ENCODE measurements at regions not wholly inside any gene's neighbourhood (a gene's known extent, or its start where the extent isn't known, plus 50 kb on each side); places are given as distances from the start of the nearest gene placed in this dataset.

DNA sequence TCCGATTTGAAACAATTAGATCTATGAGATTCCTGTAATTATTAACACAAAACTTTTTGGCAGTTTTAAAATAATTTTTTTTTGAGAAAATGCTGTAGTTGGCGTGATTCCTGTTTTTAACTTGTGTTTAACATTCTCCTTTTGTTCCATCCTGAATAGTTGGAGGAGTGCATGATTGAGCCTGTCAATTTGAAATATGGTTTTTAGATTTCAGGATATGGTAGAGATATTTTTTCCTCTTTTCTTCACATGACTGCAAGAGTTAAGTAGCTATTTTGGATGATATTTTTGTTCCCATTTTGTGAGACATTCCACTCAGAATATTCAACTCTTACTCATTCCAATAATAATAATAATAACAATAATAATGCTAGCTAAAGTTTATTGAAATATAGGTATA is 241.7 kb upstream of the MAN1A1 start:
- no peak overlapping the region for H2AFZ ChIP-seq (replicated peaks; ENCODE audit: low read length, poor library complexity)
- no peaks in the 10 kb centered on the region for H4K20me1 ChIP-seq (ENCODE audit: insufficient read depth, low read length)
- no peaks in the 10 kb centered on the region for H3K9me1 ChIP-seq (ENCODE audit: insufficient read depth, low read length)
- H2BK20ac ChIP-seq (ENCODE audit: low read depth, low read length) = no peak overlapping the region
- in situ Hi-C loops (cut with MboI; ENCODE audit: low sequenced_read_pairs) = no loop called here
- no peaks in the 10 kb centered on the region for H3K27me3 ChIP-seq (ENCODE audit: control insufficient read depth, insufficient read depth, low read length)
- no peaks in the 10 kb centered on the region for H3K79me1 ChIP-seq (ENCODE audit: low read depth in 1 of 2, low read length in 2 of 2)
- ChIA-PET POLR2A (ENCODE audit: unreplicated experiment) (no interaction called here), CTCF (interaction anchor here (1.6 kb wide), 1 partner anchor 12 kb away, joined by 7 read pairs; no protein-coding TSS in a partner anchor)
- TF ChIP-seq RCOR1 (IDR thresholded peaks at IDR 0.05; ENCODE audit: insufficient replicate concordance, low read length) (no peak), CHD1 (IDR thresholded peaks at IDR 0.05; ENCODE audit: low read depth, low read length) (no peak), RFX5 (IDR thresholded peaks at IDR 0.05; ENCODE audit: low read depth, low read length) (no peak), BHLHE40 (IDR thresholded peaks at IDR 0.05; ENCODE audit: low read depth, low read length) (no peak), POLR2A (IDR thresholded peaks at IDR 0.05; ENCODE audit: low read depth, low read length) (no peak), MAFK (IDR thresholded peaks at IDR 0.05; ENCODE audit: low read depth, low read length) (no peak), SMC3 (IDR thresholded peaks at IDR 0.05; ENCODE audit: low read depth, low read length) (no peak)
- TF ChIP-seq, protein P1, sequence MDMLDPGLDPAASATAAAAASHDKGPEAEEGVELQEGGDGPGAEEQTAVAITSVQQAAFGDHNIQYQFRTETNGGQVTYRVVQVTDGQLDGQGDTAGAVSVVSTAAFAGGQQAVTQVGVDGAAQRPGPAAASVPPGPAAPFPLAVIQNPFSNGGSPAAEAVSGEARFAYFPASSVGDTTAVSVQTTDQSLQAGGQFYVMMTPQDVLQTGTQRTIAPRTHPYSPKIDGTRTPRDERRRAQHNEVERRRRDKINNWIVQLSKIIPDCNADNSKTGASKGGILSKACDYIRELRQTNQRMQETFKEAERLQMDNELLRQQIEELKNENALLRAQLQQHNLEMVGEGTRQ (IDR thresholded peaks at IDR 0.05; ENCODE audit: low read depth, low read length) = no peak
- TF ChIP-seq, protein P2, sequence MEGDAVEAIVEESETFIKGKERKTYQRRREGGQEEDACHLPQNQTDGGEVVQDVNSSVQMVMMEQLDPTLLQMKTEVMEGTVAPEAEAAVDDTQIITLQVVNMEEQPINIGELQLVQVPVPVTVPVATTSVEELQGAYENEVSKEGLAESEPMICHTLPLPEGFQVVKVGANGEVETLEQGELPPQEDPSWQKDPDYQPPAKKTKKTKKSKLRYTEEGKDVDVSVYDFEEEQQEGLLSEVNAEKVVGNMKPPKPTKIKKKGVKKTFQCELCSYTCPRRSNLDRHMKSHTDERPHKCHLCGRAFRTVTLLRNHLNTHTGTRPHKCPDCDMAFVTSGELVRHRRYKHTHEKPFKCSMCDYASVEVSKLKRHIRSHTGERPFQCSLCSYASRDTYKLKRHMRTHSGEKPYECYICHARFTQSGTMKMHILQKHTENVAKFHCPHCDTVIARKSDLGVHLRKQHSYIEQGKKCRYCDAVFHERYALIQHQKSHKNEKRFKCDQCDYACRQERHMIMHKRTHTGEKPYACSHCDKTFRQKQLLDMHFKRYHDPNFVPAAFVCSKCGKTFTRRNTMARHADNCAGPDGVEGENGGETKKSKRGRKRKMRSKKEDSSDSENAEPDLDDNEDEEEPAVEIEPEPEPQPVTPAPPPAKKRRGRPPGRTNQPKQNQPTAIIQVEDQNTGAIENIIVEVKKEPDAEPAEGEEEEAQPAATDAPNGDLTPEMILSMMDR (conservative IDR thresholded peaks at IDR 0.05; ENCODE audit: low read depth, low read length) = no peak
- H3K36me3 ChIP-seq (ENCODE audit: control insufficient read depth, insufficient read depth, low read length) = no peaks in the 10 kb centered on the region
- H3K4ac ChIP-seq (ENCODE audit: low read depth, low read length) = no peak overlapping the region
- H3K9me3 ChIP-seq (ENCODE audit: control insufficient read depth, insufficient read depth, low read length) = no peaks in the 10 kb centered on the region
- intact Hi-C loops (cut with micrococcal nuclease) = no loop called here
- no CpG with 5 or more reads among the region's 2 CpGs for WGBS, 2 experiments (ENCODE audit: extremely low coverage in 2 of 2, insufficient read length in 1 of 2)
- H3K4me3 ChIP-seq (ENCODE audit: insufficient read depth, low read depth, low read length) = no peak overlapping the region
- H3K4me2 ChIP-seq (ENCODE audit: low read depth, low read length) = no peak overlapping the region
- no peak overlapping the region for H2AK5ac ChIP-seq (ENCODE audit: low read depth, low read length)
- no peaks in the 10 kb centered on the region for H3K4me1 ChIP-seq (ENCODE audit: control insufficient read depth, insufficient read depth, low read length)
- no peak overlapping the region for H3K9ac ChIP-seq (ENCODE audit: low read depth, low read length)
- H4K5ac ChIP-seq (ENCODE audit: low read depth, low read length) = no peak overlapping the region
- no peak overlapping the region for H4K8ac ChIP-seq (ENCODE audit: low read depth in 2 of 2, low read length in 2 of 2)
- H3K14ac ChIP-seq (replicated peaks; ENCODE audit: low read depth, low read length) = no peak overlapping the region
- no peak overlapping the region for H3K23ac ChIP-seq (ENCODE audit: low read depth, low read length)
- no peak overlapping the region for H3K18ac ChIP-seq (ENCODE audit: low read depth, low read length)
- H2BK15ac ChIP-seq (ENCODE audit: low read depth, low read length) = no peak overlapping the region
- H3K27ac ChIP-seq (ENCODE audit: insufficient read depth, low read length) = no peak overlapping the region
- DNase-seq (no peak), ATAC-seq (ENCODE audit: low read depth) (no peak)
- dilution Hi-C loops (cut with HindIII; ENCODE audit: low sequenced_read_pairs, unreplicated experiment) = no loop called here
- no peak overlapping the region for H3K56ac ChIP-seq (ENCODE audit: extremely low read depth, insufficient read depth, low read length)
- no peak overlapping the region for H2AK9ac ChIP-seq (replicated peaks; ENCODE audit: low read depth, low read length, poor library complexity)
- H2BK120ac ChIP-seq (ENCODE audit: low read depth, low read length) = no peak overlapping the region
- no peak overlapping the region for H4K91ac ChIP-seq (ENCODE audit: insufficient read depth, low read depth, low read length)
- no TSS peak for BruUV-seq (replicated peaks)
- H2BK5ac ChIP-seq (ENCODE audit: low read depth, low read length, poor library complexity, severe bottlenecking) = no peak overlapping the region

All from IMR-90 (cell line).